Gastroesophageal sphincter (tissue), 3 donors: ENCODE measurements at regions not wholly inside any gene's neighbourhood (a gene's known extent, or its start where the extent isn't known, plus 50 kb on each side); places are given as distances from the start of the nearest gene placed in this dataset.

ENCODE experiments used
- CTCF ChIP-seq, 4 experiments: fragments of 200-600 bp in 2 of 4; fragments of 450-650 bp in 2 of 4; sonication (generic) in 1 of 4; IDR thresholded peaks; one replicate each; pipeline ENCODE4 v1.5.1; 2017 to 2019; ENCODE audit warnings: antibody characterized with exemption in 4 of 4, mild to moderate bottlenecking in 2 of 4, moderate library complexity in 2 of 4
- POLR2AphosphoS5 ChIP-seq: sonication (generic); formaldehyde crosslinking; IDR thresholded peaks from one replicate; pipeline ENCODE4 v1.6.1; 2017; ENCODE audit warnings: antibody characterized with exemption

DNA sequence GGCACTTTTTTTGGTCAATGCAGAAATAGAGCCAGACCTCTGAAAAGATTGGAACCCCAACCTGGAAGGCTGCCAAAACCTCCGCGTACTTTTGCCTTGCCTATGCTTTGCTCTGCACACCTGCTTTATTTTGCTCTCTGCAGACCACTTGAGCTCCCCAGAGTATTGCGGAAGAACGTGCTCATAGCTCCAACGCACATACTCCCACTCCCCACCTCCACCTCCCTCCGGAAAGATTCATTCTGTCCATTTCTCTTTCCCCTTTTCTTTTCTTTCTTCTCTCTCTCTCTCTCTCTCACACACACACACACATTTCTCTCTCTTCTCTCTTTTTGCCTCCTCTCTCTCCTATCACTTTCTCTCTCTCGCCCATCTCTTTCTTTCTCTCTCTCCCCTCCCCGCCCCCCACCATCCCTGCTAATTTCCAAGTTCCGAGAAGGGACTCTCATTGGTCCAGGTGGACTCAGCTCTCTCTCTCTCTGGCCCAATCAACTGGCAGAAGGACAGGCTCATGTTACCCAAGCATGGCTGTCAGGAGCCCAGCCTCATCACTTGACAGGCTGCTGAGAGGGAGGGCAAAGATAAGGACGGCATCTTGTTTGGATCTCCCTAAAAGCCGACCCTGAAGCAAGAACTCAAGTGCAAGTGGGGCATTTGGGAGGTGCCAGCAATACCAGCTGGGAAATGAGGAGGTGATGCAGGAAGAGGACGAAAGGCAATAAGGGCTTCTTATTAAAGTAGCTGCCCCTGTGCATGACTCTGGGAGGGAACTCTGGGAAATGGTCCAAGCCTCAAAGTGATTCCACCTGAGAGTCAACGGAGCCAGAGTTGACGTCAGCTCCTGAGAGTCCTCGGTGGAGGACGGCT is 246.1 kb downstream of the LY86 start:
- no peak for TF ChIP-seq POLR2AphosphoS5
- no peak for TF ChIP-seq CTCF (IDR thresholded peaks at IDR 0.05)
